Dendritic cell treated with granulocyte-macrophage colony-stimulating factor and Interleukin-4, amounts not matched to agents 40 ng/mL and 50 ng/mL, for 4 days (primary cell): ENCODE measurements at regions not wholly inside any gene's neighbourhood (a gene's known extent, or its start where the extent isn't known, plus 50 kb on each side); places are given as distances from the start of the nearest gene placed in this dataset.
"Not testable (repeated sequence)": the region's sequence is repeated elsewhere in the genome, so short reads cannot be mapped to it uniquely, and the experiment has no call there.

Experiments
- H3K27ac Mint-ChIP-seq: one replicate; pipeline ENCODE4 v1.8.0; 2022; ENCODE audit warnings: mild to moderate bottlenecking, mixed read lengths
- H3K27me3 Mint-ChIP-seq: one replicate; pipeline ENCODE4 v1.8.0; 2022; ENCODE audit warnings: mild to moderate bottlenecking, mixed read lengths
- H3K36me3 Mint-ChIP-seq: one replicate; pipeline ENCODE4 v1.8.0; 2022; ENCODE audit warnings: low read depth, mixed read lengths
- H3K4me1 Mint-ChIP-seq: one replicate; pipeline ENCODE4 v1.8.0; 2022; ENCODE audit warnings: low read depth, mixed read lengths
- H3K4me3 Mint-ChIP-seq: one replicate; pipeline ENCODE4 v1.8.0; 2022; ENCODE audit warnings: mild to moderate bottlenecking, moderate library complexity, mixed read lengths
- H3K9me3 Mint-ChIP-seq: one replicate; pipeline ENCODE4 v1.8.0; 2022; ENCODE audit warnings: mixed read lengths
- intact Hi-C: fragments of 100-400 bp; cut with micrococcal nuclease; formaldehyde crosslinking; loops from one replicate; pipeline ENCODE4 v1.15.0; 2022

DNA sequence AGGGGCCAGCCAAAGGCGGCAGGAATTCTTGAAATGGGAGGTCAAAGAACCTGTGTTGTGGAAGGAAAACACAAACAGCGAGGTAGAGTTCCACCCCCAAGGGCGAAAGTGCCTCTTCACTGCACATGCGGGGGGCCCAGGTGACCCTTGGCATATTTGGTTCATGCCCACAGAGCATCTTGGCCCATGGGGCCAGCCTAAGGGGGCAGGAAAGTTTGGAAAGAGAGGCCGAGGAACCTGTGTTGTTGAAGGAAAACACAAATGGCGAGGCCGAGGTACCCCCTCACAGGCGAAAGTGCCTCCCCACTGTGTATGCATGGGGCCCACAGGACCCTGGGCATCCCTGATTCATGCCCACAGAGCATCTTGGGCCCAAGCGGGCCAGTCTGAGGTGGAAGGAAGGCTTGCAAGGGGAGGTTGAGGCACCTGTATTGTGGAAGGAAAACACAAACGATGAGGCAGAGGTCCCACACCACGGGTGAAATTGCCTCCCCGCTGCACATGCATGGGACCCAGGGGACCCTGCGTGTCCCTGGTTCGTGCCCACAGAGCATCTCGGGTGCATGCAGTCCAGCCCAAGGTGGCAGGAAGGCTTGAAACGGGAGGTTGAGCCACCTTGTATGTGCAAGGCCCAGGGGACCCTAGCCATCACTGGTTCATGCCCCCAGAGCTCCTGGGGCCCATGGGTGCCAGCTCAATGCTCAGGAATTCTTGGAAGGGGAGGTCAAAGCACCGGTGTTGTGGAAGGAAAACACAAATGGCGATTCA is 384.1 kb downstream of the ALG10 start:
- no peaks in the 10 kb centered on the region for H3K27me3 Mint-ChIP-seq
- intact Hi-C loops, result no loop called here
- peaks cover 92% of the 10 kb centered on the region for H3K9me3 Mint-ChIP-seq
- no peaks in the 10 kb centered on the region for H3K4me1 Mint-ChIP-seq
- H3K4me3 Mint-ChIP-seq, result no peak overlapping the region
- no peak overlapping the region for H3K27ac Mint-ChIP-seq
- H3K36me3 Mint-ChIP-seq, result no peaks in the 10 kb centered on the region

DNA sequence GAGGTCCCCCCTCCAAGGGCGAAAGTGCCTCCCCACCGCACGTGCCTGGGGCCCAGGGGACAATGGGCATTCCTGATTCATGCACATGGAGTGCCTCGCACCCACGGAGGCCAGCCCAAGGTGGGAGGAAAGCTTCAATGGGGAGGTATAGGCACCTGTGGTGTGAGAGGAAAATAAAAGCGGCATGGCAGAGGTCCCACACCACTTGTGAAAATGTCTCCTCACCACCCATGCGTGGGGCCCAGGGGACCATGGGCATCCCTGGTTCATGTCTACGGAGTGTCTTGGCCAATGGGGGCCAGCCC is 384.7 kb downstream of the ALG10 start:
- Mint-ChIP-seq H3K9me3 (peaks cover 92% of the 10 kb centered on the region), H3K36me3 (no peaks in the 10 kb centered on the region), H3K4me3 (no peak overlapping the region), H3K27ac (no peak overlapping the region), H3K27me3 (no peaks in the 10 kb centered on the region), H3K4me1 (no peaks in the 10 kb centered on the region)
- intact Hi-C loops, result no loop called here

DNA sequence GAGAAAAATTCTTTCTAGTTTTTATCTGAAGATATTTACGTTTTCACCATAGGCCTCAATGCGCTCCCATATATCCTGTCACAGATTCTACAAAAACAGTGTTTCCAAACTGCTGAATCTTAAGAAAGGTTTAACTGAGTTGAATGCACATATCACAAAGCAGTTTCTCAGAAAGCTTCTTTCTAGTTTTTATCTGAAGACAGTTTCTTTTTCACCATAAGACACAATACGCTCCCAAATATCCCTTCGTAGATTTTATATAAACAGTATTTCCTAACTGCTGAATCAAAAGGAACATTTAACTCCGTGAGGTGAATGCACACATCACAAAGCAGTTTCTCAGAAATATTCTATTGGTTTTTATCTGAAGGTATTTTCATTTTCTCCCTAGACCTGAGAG is 385.5 kb downstream of the ALG10 start:
- Mint-ChIP-seq H3K4me1 (no peaks in the 10 kb centered on the region), H3K9me3 (peaks cover 92% of the 10 kb centered on the region), H3K36me3 (no peaks in the 10 kb centered on the region), H3K27me3 (no peaks in the 10 kb centered on the region), H3K27ac (no peak overlapping the region), H3K4me3 (no peak overlapping the region)
- intact Hi-C loops, result no loop called here

DNA sequence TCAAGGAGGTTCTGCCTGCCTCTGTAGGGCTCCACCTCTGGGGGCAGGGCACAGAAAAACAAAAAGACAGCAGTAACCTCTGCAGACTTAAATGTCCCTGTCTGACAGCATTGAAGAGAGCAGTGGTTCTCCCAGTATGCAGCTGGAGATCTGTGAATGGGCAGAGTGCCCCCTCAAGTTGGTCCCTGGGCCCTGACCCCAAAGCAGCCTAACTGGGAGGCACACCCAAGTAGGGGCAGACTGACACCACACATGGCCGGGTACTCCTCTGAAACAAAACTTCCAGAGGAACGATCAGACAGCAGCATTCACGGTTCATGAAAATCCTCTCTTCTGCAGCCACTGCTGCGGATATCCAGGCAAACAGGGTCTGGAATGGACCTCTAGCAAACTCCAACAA is 409.2 kb downstream of the ALG10 start:
- H3K36me3 Mint-ChIP-seq, H3K4me3 Mint-ChIP-seq, H3K4me1 Mint-ChIP-seq, intact Hi-C loops, H3K27ac Mint-ChIP-seq, H3K27me3 Mint-ChIP-seq: not testable (repeated sequence)
- H3K9me3 Mint-ChIP-seq, result peaks cover 77% of the 10 kb centered on the region
